ENCODE measurements at regions not wholly inside any gene's neighbourhood (a gene's known extent, or its start where the extent isn't known, plus 50 kb on each side); places are given as distances from the start of the nearest gene placed in this dataset.

- peak in 1 of 4 donors; percentile 47 for ATAC-seq
Observed at GRCh38 chr15:56805466-56806147, 72.3 kb upstream of the ZNF280D start.

GRCh38 chr15:56804938-56805337, 71.6 kb upstream of the ZNF280D start:
- Histone ChIP-seq H3K4me3 (no peak overlapping the region), H3K36me3 (no peaks in the 10 kb centered on the region), H3K27ac (no peak overlapping the region), H3K4me1 (no peaks in the 10 kb centered on the region), H3K9me3 (no peaks in the 10 kb centered on the region), H3K27me3 (no peaks in the 10 kb centered on the region)
- TF ChIP-seq CTCF (IDR thresholded peaks at IDR 0.05): no peak
- 92% methylated on average over 3 of the region's 3 CpGs for WGBS (ENCODE audit: insufficient coverage, low coverage, low lambda C conversion rate, missing lambda C conversion rate)
- DNase-seq (no peak), ATAC-seq (no peak)
- intact Hi-C loops (cut with DNase I): no loop called here

More at GRCh38 chr15:56805466-56806147, 72.3 kb upstream of the ZNF280D start:
- WGBS (ENCODE audit: insufficient coverage, low coverage, low lambda C conversion rate, missing lambda C conversion rate): 56% methylated on average over 9 of the region's 9 CpGs
- no peaks in the 10 kb centered on the region for H3K9me3 ChIP-seq
- no peak overlapping the region for H3K4me3 ChIP-seq
- H3K4me1 ChIP-seq: no peaks in the 10 kb centered on the region
- H3K27me3 ChIP-seq: no peaks in the 10 kb centered on the region
- TF ChIP-seq CTCF (IDR thresholded peaks at IDR 0.05) (no peak), POLR2A (IDR thresholded peaks at IDR 0.05) (no peak)
- no peak overlapping the region for H3K27ac ChIP-seq
- intact Hi-C loops (cut with DNase I): no loop called here
- no peaks in the 10 kb centered on the region for H3K36me3 ChIP-seq
- DNase-seq: no peak

GRCh38 chr15:56804279-56804678, 71.0 kb upstream of the ZNF280D start:
- Histone ChIP-seq H3K9me3 (no peaks in the 10 kb centered on the region), H3K27me3 (no peaks in the 10 kb centered on the region), H3K36me3 (no peaks in the 10 kb centered on the region), H3K4me3 (no peak overlapping the region), H3K27ac (no peak overlapping the region), H3K4me1 (no peaks in the 10 kb centered on the region)
- TF ChIP-seq CTCF (IDR thresholded peaks at IDR 0.05) (no peak), POLR2A (IDR thresholded peaks at IDR 0.05) (no peak)
- 74% methylated on average over 3 of the region's 3 CpGs for WGBS (ENCODE audit: insufficient coverage, low coverage, low lambda C conversion rate, missing lambda C conversion rate)
- DNase-seq (no peak), ATAC-seq (no peak)
- intact Hi-C loops (cut with DNase I): no loop called here

GRCh38 chr15:56802161-56802560, 68.9 kb upstream of the ZNF280D start:
- H3K4me1 ChIP-seq: no peaks in the 10 kb centered on the region
- H3K9me3 ChIP-seq: no peaks in the 10 kb centered on the region
- no peak overlapping the region for H3K4me3 ChIP-seq
- DNase-seq (no peak), ATAC-seq (no peak)
- WGBS (ENCODE audit: insufficient coverage, low coverage, low lambda C conversion rate, missing lambda C conversion rate): 75% methylated on average over 1 of the region's 1 CpG
- intact Hi-C loops (cut with DNase I): no loop called here
- H3K27ac ChIP-seq: no peak overlapping the region
- TF ChIP-seq POLR2A (IDR thresholded peaks at IDR 0.05): no peak
- TF ChIP-seq CTCF (IDR thresholded peaks at IDR 0.05): no peak
- H3K27me3 ChIP-seq: no peaks in the 10 kb centered on the region
- no peaks in the 10 kb centered on the region for H3K36me3 ChIP-seq

- H3K27me3 ChIP-seq: no peaks in the 10 kb centered on the region
- no peak overlapping the region for H3K4me3 ChIP-seq
- no peak for TF ChIP-seq CTCF (IDR thresholded peaks at IDR 0.05)
- no peak for TF ChIP-seq POLR2A (IDR thresholded peaks at IDR 0.05)
- WGBS (ENCODE audit: insufficient coverage, low coverage, low lambda C conversion rate, missing lambda C conversion rate): no CpG with 5 or more reads among the region's 6 CpGs
- no peak for DNase-seq
- H3K27ac ChIP-seq: no peak overlapping the region
- no peak for ATAC-seq
- intact Hi-C loops (cut with DNase I): no loop called here
- no peaks in the 10 kb centered on the region for H3K4me1 ChIP-seq
- no peaks in the 10 kb centered on the region for H3K9me3 ChIP-seq
- H3K36me3 ChIP-seq: no peaks in the 10 kb centered on the region
Observed at GRCh38 chr15:56798639-56799038, 65.3 kb upstream of the ZNF280D start.
